ENCODE measurements at regions not wholly inside any gene's neighbourhood (a gene's known extent, or its start where the extent isn't known, plus 50 kb on each side); places are given as distances from the start of the nearest gene placed in this dataset.

- CTCF ChIA-PET (ENCODE audit: low intra/inter-chr PET ratio) = no interaction called here
- Histone ChIP-seq H3K4me3 (no peak overlapping the region), H4K20me1 (replicated peaks; ENCODE audit: control insufficient read depth, insufficient read depth, low read length) (no peaks in the 10 kb centered on the region), H3K27ac (ENCODE audit: extremely low read depth, low read depth, low read length) (no peak overlapping the region), H3K9ac (ENCODE audit: insufficient read depth in 1 of 2, low read depth in 2 of 2, low read length in 2 of 2) (no peak overlapping the region), H3K4me2 (ENCODE audit: insufficient read depth, low read length) (no peak overlapping the region), H2AFZ (ENCODE audit: low read depth, low read length) (no peak overlapping the region), H3K79me2 (ENCODE audit: control insufficient read depth, insufficient read depth, low read length) (no peaks in the 10 kb centered on the region), H3K9me3 (replicated peaks; ENCODE audit: control insufficient read depth, insufficient read depth, low read depth, low read length) (no peaks in the 10 kb centered on the region), H3K9me1 (ENCODE audit: control insufficient read depth, insufficient read depth, low read length) (no peaks in the 10 kb centered on the region), H3K36me3 (ENCODE audit: control insufficient read depth, insufficient read depth, low read length) (no peaks in the 10 kb centered on the region), H3K4me1 (replicated peaks in 1 of 2; ENCODE audit: control insufficient read depth in 2 of 2, insufficient read depth in 2 of 2, low read length in 2 of 2) (no peaks in the 10 kb centered on the region), H3K27me3 (ENCODE audit: control insufficient read depth in 2 of 2, insufficient read depth in 2 of 2, low read length in 2 of 2) (no peaks in the 10 kb centered on the region)
- POLR2A ChIA-PET = no interaction called here
- ATAC-seq (no peak), DNase-seq (ENCODE audit: extremely low read depth in 1 of 4, low spot score in 3 of 4) (no peak), FAIRE-seq (no peak)
- TF ChIP-seq, protein P1, sequence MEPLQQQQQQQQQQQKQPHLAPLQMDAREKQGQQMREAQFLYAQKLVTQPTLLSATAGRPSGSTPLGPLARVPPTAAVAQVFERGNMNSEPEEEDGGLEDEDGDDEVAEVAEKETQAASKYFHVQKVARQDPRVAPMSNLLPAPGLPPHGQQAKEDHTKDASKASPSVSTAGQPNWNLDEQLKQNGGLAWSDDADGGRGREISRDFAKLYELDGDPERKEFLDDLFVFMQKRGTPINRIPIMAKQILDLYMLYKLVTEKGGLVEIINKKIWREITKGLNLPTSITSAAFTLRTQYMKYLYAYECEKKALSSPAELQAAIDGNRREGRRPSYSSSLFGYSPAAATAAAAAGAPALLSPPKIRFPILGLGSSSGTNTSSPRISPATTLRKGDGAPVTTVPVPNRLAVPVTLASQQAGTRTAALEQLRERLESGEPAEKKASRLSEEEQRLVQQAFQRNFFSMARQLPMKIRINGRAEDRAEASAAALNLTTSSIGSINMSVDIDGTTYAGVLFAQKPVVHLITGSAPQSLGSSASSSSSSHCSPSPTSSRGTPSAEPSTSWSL (CRISPR knock-in tag; IDR thresholded peaks at IDR 0.05; ENCODE audit: borderline replicate concordance) = no peak
- TF ChIP-seq STAG1 (CRISPR knock-in tag; IDR thresholded peaks at IDR 0.05; ENCODE audit: borderline replicate concordance) (no peak), SAFB2 (IDR thresholded peaks at IDR 0.05; ENCODE audit: borderline replicate concordance, low read depth, low read length, severe bottlenecking) (no peak), L3MBTL2 (IDR thresholded peaks at IDR 0.05) (no peak), TBL1XR1 (IDR thresholded peaks at IDR 0.05; ENCODE audit: low read length in 2 of 2) (no peak), SETDB1 (IDR thresholded peaks at IDR 0.05; ENCODE audit: low read length) (no peak)
- intact Hi-C loops (cut with micrococcal nuclease) (no loop called here), in situ Hi-C loops (cut with MboI) (no loop called here)
- no TSS peak for BruUV-seq (replicated peaks)
- 5% methylated on average over 4 of the region's 4 CpGs for WGBS (ENCODE audit: insufficient coverage, low coverage, missing lambda C conversion rate)
Observed at GRCh38 chr5:33257807-33258429, 182.8 kb upstream of the TARS1 start.
